GM06990 (cell line): ENCODE measurements at regions not wholly inside any gene's neighbourhood (a gene's known extent, or its start where the extent isn't known, plus 50 kb on each side); places are given as distances from the start of the nearest gene placed in this dataset.

ENCODE experiments used
- DNase-seq: peaks from one replicate; pipeline ENCODE4 v3.0.0-alpha.2; 2011; ENCODE audit not compliant: insufficient read length; ENCODE audit errors: extremely low read depth
- H3K27me3 ChIP-seq: replicated peaks from 2 replicates; pipeline ENCODE4 v1.6.0; 2011; ENCODE audit warnings: low read length; ENCODE audit not compliant: control insufficient read depth, insufficient read depth
- H3K36me3 ChIP-seq: 2 replicates; pipeline ENCODE4 v1.5.1; 2011; ENCODE audit warnings: low read length; ENCODE audit not compliant: control insufficient read depth, insufficient read depth
- H3K4me3 ChIP-seq: replicated peaks from 2 replicates; pipeline ENCODE4 v1.5.1; 2011; ENCODE audit warnings: low read depth, mild to moderate bottlenecking, control low read depth, low read length
- TF ChIP-seq, protein P1 (sequence below): IDR thresholded peaks from 2 replicates; pipeline ENCODE4 v1.5.1; 2011; ENCODE audit warnings: low read length, control low read depth, mild to moderate bottlenecking, inconsistent platforms; ENCODE audit not compliant: insufficient read depth, poor library complexity, severe bottlenecking

DNA sequence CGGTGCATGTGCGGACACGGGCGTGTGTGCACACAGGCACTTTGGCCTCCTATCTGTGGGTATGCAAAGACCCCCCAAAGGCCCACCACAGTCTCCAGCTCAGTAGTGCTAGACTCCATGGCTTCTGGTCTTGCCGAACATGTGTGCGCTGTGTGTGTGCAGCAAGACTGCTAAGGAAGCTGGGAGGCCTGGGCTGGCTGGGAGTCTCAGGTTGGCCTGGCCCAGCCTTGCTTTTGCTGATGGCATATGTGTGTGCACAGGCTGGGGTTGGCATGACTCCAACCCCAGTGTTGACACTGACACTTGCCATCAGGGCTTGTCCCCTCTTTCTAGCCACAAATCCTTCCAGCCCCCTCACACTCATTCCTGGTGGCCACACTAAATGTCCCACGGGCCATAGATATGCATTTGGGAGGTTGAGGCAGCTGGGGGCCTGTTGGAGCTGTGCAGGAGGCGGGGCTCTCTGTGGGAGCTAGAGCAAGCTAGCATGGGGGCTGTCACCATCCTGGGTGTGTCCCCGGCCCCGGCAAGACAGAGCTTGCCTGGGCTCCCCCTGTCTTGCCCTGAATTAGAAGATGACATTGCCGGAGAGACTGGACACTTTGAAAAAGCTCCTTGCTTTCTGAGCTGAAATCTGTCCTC lies 60.9 kb upstream of the NECTIN1 start:
- no peak overlapping the region for H3K4me3 ChIP-seq
- no peak for DNase-seq
- H3K27me3 ChIP-seq = no peaks in the 10 kb centered on the region
- TF ChIP-seq, protein P1, sequence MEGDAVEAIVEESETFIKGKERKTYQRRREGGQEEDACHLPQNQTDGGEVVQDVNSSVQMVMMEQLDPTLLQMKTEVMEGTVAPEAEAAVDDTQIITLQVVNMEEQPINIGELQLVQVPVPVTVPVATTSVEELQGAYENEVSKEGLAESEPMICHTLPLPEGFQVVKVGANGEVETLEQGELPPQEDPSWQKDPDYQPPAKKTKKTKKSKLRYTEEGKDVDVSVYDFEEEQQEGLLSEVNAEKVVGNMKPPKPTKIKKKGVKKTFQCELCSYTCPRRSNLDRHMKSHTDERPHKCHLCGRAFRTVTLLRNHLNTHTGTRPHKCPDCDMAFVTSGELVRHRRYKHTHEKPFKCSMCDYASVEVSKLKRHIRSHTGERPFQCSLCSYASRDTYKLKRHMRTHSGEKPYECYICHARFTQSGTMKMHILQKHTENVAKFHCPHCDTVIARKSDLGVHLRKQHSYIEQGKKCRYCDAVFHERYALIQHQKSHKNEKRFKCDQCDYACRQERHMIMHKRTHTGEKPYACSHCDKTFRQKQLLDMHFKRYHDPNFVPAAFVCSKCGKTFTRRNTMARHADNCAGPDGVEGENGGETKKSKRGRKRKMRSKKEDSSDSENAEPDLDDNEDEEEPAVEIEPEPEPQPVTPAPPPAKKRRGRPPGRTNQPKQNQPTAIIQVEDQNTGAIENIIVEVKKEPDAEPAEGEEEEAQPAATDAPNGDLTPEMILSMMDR = no peak
- peaks cover 4% of the 10 kb centered on the region for H3K36me3 ChIP-seq

DNA sequence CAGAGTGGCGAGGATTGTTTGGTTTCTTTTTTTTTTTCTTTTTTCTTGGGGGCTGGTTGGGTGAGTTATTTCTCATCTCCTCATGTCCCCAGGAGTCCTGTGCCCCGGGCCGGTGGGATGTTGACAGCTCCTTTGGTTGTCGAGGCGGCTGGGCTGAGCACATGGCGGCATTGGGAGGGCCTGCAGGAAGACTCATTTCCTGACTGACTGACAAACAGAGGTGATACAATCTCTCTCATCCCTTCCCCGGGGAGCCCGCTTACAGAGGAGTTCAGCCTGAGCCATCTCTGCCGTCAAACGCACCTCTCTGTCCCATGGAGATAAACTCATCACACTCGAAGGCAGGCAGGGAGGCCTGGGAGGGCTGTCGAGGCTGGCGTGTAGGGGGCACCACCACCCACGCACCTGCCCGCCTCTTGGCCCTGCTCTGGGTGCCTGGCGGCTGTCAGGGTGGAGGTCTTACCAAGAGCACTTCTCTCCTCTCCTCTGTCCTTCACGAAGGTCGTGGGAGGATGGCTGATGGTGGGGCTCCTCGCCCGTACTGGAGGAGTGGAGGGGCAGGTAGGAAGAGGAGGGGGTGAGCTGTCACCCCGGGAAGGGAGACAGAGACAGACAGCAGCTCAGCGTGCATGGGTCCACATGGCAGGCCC lies 60.0 kb upstream of the NECTIN1 start:
- DNase-seq = no peak
- no peak overlapping the region for H3K4me3 ChIP-seq
- H3K27me3 ChIP-seq = no peaks in the 10 kb centered on the region
- TF ChIP-seq, protein P1 = no peak
- peaks cover 4% of the 10 kb centered on the region for H3K36me3 ChIP-seq

DNA sequence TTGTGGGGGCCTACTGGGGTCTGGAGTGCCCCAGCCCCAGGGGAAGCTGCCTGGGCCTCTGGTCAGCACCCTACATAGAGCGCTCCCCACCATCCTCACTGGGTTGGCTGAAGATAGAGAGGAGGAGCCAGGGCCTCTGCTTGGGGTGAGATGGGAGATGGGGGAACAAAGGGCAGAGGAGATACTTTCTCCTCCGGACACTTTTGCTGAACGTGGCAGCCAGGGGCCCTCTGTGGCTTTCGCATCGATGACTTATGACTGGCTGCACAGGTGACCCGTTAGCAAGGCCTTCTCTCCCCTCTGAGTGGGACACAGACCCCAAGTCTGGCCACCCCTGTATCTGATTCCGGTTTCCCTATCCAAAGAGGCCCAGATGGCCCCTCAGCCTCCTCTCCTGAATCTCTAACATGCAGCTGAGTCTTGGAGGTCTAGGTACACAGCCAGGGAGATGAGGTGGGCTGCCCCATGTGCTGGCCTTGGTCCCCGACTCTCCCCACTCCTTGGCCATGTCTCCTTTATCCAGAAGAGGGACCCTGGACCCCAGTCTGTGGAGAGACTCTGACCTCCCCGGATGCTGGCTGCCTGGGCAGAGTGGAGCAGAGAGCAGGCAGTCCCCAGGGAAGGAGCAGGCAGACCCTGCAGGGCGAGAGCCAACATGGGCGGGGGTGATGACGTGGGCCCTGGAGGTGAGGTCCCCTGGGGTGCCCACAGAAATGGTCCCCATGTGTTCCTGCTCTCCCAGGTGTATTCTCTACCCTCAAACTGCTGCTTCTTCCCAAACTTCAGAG lies 59.3 kb upstream of the NECTIN1 start:
- no peak for DNase-seq
- Histone ChIP-seq H3K4me3 (no peak overlapping the region), H3K36me3 (peaks cover 4% of the 10 kb centered on the region), H3K27me3 (no peaks in the 10 kb centered on the region)
- TF ChIP-seq, protein P1 = no peak

DNA sequence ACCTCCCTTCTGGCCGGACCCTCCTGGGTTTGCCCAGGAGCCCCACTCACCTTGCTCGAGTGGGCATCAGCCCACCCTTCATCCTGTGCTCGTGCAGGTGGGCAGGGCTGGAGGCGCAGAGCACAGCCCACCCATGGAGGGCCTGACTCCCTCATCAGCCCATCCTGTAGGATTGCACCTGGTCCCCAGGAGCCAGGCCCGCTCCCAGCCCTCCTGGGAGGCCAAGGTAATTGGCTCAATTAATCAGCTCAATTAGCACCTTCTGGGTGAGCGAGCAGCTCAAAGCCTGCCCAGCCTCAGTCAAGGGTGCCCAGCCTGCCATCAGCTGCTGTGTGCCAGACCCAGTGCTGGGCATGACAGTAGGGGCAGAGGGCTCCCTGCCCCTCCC lies 58.1 kb upstream of the NECTIN1 start:
- no peak for DNase-seq
- H3K36me3 ChIP-seq = peaks cover 4% of the 10 kb centered on the region
- H3K27me3 ChIP-seq = no peaks in the 10 kb centered on the region
- TF ChIP-seq, protein P1 = no peak
- H3K4me3 ChIP-seq = no peak overlapping the region

DNA sequence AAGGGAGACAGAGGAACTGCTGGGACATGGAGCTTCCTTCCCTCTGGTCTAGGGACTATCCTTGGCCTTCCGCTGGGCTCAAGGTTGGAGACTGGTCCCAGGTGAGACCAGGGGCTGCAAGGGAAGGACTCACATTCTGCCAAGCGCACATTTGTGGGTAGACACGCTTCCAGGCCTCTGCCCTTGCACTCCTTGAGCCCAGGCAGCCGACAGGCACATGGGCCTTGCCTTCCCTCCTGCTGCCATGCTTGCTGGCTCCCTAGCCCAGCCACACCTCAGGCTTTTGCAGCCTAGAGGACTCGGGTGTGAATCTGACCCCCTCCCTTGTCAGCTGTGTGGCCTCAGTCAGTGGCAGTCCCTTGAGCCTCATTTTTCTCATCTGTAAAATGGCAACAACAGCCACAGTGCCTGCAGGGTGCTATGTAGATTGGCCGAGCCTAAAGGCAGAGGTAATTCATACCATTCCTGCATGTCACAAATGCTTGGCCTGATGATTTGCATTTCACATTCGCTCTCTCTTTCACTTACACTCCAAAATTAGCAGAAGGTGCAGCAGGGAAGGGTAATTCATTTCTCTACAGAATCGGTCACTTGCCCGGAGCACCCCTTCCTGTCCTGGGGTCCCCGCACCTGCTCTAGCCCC lies 57.6 kb upstream of the NECTIN1 start:
- Histone ChIP-seq H3K4me3 (no peak overlapping the region), H3K36me3 (peaks cover 4% of the 10 kb centered on the region), H3K27me3 (no peaks in the 10 kb centered on the region)
- no peak for DNase-seq
- TF ChIP-seq, protein P1 = no peak
